Gastroesophageal sphincter (tissue), 4 donors: ENCODE measurements at regions not wholly inside any gene's neighbourhood (a gene's known extent, or its start where the extent isn't known, plus 50 kb on each side); places are given as distances from the start of the nearest gene placed in this dataset.

Experiments
- ATAC-seq: fragments of 150-250 bp; one replicate; pipeline ENCODE4 v1.9.1; 2016; ENCODE audit warnings: mild to moderate bottlenecking, moderate library complexity
- H3K27ac ChIP-seq, 4 donors: fragments of 200-600 bp; sonication (generic) in 3 of 4; 1 replicate in 3 of 4; 2 replicates in 1 of 4; pipeline ENCODE4 v1.5.1; 2016 to 2019
- H3K27me3 ChIP-seq: fragments of 200-600 bp; sonication (generic); one replicate; pipeline ENCODE4 v1.5.1; 2019
- H3K36me3 ChIP-seq, 2 donors: fragments of 200-600 bp; sonication (generic); one replicate each; pipeline ENCODE4 v1.5.1; 2019; ENCODE audit warnings: control low read depth in 1 of 2
- H3K4me1 ChIP-seq, 3 donors: fragments of 200-600 bp; sonication (generic); 1 replicate in 2 of 3; 2 replicates in 1 of 3; pipeline ENCODE4 v1.5.1; 2016 to 2019; ENCODE audit warnings: control low read depth in 2 of 3
- H3K4me3 ChIP-seq, 2 donors: fragments of 200-600 bp; sonication (generic); one replicate each; pipeline ENCODE4 v1.5.1; 2019; ENCODE audit warnings: mild to moderate bottlenecking in 1 of 2, moderate library complexity in 1 of 2
- H3K9me3 ChIP-seq, 3 donors: fragments of 200-600 bp; sonication (generic); one replicate each; pipeline ENCODE4 v1.5.1; 2017 to 2019; ENCODE audit warnings: control low read depth in 2 of 3
- EP300 ChIP-seq: sonication (generic); formaldehyde crosslinking; IDR thresholded peaks from one replicate; pipeline ENCODE4 v1.6.1; 2017; ENCODE audit warnings: antibody characterized with exemption, mild to moderate bottlenecking
- POLR2A ChIP-seq, 2 donors: fragments of 450-650 bp; IDR thresholded peaks; one replicate each; pipeline ENCODE4 v1.6.1; 2017; ENCODE audit warnings: antibody characterized with exemption in 2 of 2, mild to moderate bottlenecking in 2 of 2, moderate library complexity in 1 of 2
- POLR2AphosphoS5 ChIP-seq: sonication (generic); formaldehyde crosslinking; IDR thresholded peaks from one replicate; pipeline ENCODE4 v1.6.1; 2017; ENCODE audit warnings: antibody characterized with exemption
- WGBS, 2 donors: methylation state at CpG; one replicate each; pipeline ENCODE4 v1.1.5; 2018; ENCODE audit warnings: low coverage in 1 of 2; 5-methylcytosine and 5-hydroxymethylcytosine counted together
- TF ChIP-seq, protein P1 (sequence below), 4 experiments: fragments of 200-600 bp in 2 of 4; fragments of 450-650 bp in 2 of 4; sonication (generic) in 1 of 4; IDR thresholded peaks; one replicate each; pipeline ENCODE4 v1.5.1; 2017 to 2019; ENCODE audit warnings: antibody characterized with exemption in 4 of 4, mild to moderate bottlenecking in 2 of 4, moderate library complexity in 2 of 4

DNA sequence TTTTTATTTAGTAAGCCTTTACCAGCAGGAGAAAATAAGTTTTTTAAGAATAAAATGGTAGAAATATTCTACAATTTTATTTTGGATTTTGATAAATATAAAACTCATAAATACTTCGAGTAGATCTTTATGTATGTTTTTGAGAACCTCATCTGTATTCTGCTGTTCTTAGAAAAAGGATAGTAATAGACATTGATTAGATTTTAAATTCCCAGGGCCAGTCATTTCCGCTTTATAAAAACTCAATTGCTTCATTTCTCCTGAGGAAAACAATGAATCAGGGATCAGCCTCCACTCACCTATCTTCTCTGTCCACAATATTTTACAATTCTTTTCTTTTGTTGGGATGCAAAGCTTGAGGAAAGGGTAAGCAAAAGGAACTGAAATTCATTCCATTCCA lies 1983.5 kb upstream of the C9orf72 start:
- H3K27ac ChIP-seq: no peak overlapping the region
- H3K4me3 ChIP-seq: no peak overlapping the region
- no peaks in the 10 kb centered on the region for H3K27me3 ChIP-seq
- no peaks in the 10 kb centered on the region for H3K4me1 ChIP-seq
- 68 to 78% methylated on average over 2 of the region's 2 CpGs for WGBS, 2 donors
- H3K9me3 ChIP-seq: no peaks in the 10 kb centered on the region
- no peaks in the 10 kb centered on the region for H3K36me3 ChIP-seq
- no peak for ATAC-seq
- TF ChIP-seq POLR2AphosphoS5 (no peak), POLR2A (IDR thresholded peaks at IDR 0.05) (no peak), EP300 (no peak)
- TF ChIP-seq, protein P1, sequence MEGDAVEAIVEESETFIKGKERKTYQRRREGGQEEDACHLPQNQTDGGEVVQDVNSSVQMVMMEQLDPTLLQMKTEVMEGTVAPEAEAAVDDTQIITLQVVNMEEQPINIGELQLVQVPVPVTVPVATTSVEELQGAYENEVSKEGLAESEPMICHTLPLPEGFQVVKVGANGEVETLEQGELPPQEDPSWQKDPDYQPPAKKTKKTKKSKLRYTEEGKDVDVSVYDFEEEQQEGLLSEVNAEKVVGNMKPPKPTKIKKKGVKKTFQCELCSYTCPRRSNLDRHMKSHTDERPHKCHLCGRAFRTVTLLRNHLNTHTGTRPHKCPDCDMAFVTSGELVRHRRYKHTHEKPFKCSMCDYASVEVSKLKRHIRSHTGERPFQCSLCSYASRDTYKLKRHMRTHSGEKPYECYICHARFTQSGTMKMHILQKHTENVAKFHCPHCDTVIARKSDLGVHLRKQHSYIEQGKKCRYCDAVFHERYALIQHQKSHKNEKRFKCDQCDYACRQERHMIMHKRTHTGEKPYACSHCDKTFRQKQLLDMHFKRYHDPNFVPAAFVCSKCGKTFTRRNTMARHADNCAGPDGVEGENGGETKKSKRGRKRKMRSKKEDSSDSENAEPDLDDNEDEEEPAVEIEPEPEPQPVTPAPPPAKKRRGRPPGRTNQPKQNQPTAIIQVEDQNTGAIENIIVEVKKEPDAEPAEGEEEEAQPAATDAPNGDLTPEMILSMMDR (IDR thresholded peaks at IDR 0.05): no peak

DNA sequence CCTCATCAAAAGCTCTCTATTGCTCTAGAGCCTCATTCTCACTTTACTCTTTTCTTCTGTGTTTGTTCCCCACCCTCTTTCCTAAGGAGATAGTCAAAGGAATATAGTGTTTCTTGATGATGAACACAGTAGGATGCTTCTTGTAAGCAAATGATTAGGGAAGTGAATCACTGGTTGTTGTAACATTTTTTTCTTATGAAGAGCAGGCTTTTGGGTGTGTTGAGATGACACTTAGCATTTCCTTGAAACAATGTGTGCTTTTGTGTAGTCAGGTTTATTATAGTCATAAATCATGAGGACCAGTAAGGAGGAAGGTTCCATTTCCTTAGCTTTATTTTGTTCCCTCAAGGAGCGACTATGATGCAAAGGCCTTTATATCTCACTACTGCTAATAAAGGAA lies 1991.3 kb upstream of the C9orf72 start:
- TF ChIP-seq EP300 (no peak), POLR2A (IDR thresholded peaks at IDR 0.05) (no peak), POLR2AphosphoS5 (no peak)
- TF ChIP-seq, protein P1 (IDR thresholded peaks at IDR 0.05): no peak
- no peak overlapping the region for H3K4me3 ChIP-seq
- H3K9me3 ChIP-seq: no peaks in the 10 kb centered on the region
- no peak for ATAC-seq
- H3K36me3 ChIP-seq: no peaks in the 10 kb centered on the region
- 64 to 67% methylated on average over 1 of the region's 1 CpG for WGBS, 2 donors
- no peaks in the 10 kb centered on the region for H3K4me1 ChIP-seq
- no peak overlapping the region for H3K27ac ChIP-seq
- no peaks in the 10 kb centered on the region for H3K27me3 ChIP-seq

- no peak for ATAC-seq
- Histone ChIP-seq H3K36me3 (no peaks in the 10 kb centered on the region), H3K9me3 (no peaks in the 10 kb centered on the region), H3K27ac (no peak overlapping the region), H3K4me3 (no peak overlapping the region), H3K27me3 (no peaks in the 10 kb centered on the region), H3K4me1 (no peaks in the 10 kb centered on the region)
- 27 to 33% methylated on average over 1 of the region's 1 CpG for WGBS, 2 donors
- TF ChIP-seq POLR2A (IDR thresholded peaks at IDR 0.05): no peak
- no peak for TF ChIP-seq POLR2AphosphoS5
- no peak for TF ChIP-seq EP300
- TF ChIP-seq, protein P1 (IDR thresholded peaks at IDR 0.05): no peak
Measured at GRCh38 chr9:29575219-29575618, 2001.9 kb upstream of the C9orf72 start.

GRCh38 chr9:29588361-29588760 lies 2015.1 kb upstream of the C9orf72 start:
- Histone ChIP-seq H3K4me1 (no peaks in the 10 kb centered on the region), H3K4me3 (no peak overlapping the region), H3K27me3 (no peaks in the 10 kb centered on the region), H3K9me3 (peaks cover 0 to 10% (median 0%) of the 10 kb centered on the region in 3 donors), H3K36me3 (no peaks in the 10 kb centered on the region), H3K27ac (no peak overlapping the region)
- ATAC-seq: no peak
- TF ChIP-seq EP300 (no peak), POLR2A (IDR thresholded peaks at IDR 0.05) (no peak), POLR2AphosphoS5 (no peak)
- TF ChIP-seq, protein P1 (IDR thresholded peaks at IDR 0.05): no peak
- 66 to 82% methylated on average over 2 of the region's 2 CpGs for WGBS, 2 donors

DNA sequence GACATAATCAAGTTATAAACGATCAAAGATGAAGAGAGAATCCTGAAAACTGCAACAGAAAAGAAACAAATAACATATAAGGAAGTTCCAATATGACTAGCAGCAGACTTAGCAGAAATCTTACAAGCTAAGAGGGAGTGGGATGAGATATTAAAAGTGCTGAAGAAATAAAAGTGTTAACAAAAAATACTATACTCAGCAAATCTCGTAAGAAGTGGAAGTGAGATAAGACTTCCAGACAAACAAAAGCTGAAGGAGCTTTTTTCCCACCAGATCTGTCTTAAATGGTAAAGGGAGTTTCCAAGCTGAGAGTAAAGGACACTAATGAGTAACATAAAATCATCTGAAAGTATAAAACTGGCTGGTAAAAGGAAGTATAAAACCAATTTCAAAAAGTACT lies 2036.0 kb upstream of the C9orf72 start:
- no peak overlapping the region for H3K4me3 ChIP-seq
- H3K36me3 ChIP-seq: no peaks in the 10 kb centered on the region
- H3K27me3 ChIP-seq: no peaks in the 10 kb centered on the region
- no peaks in the 10 kb centered on the region for H3K9me3 ChIP-seq
- WGBS, 2 donors: 51 to 60% methylated on average over 2 of the region's 2 CpGs
- no peak overlapping the region for H3K27ac ChIP-seq
- TF ChIP-seq, protein P1 (IDR thresholded peaks at IDR 0.05): no peak
- TF ChIP-seq POLR2AphosphoS5 (no peak), POLR2A (IDR thresholded peaks at IDR 0.05) (no peak), EP300 (no peak)
- H3K4me1 ChIP-seq: no peaks in the 10 kb centered on the region
- no peak for ATAC-seq
